SIG-M5 (cell line): ENCODE measurements at regions not wholly inside any gene's neighbourhood (a gene's known extent, or its start where the extent isn't known, plus 50 kb on each side); places are given as distances from the start of the nearest gene placed in this dataset.

ENCODE experiments used
- DNase-seq: peaks from one replicate; lab custom pipeline; 2025; lab: John Stamatoyannopoulos, UW

- no peak for DNase-seq
These were observed 231.1 kb downstream of the UTP18 start for GRCh38 chr17:51491416-51491815.

GRCh38 chr17:51493206-51493605 lies 232.9 kb downstream of the UTP18 start:
- no peak for DNase-seq

GRCh38 chr17:51496378-51496777 lies 236.0 kb downstream of the UTP18 start:
- DNase-seq: no peak

- no peak for DNase-seq
These were observed 239.6 kb downstream of the UTP18 start for GRCh38 chr17:51499897-51500296.

- no peak for DNase-seq
These were observed 240.1 kb downstream of the UTP18 start for GRCh38 chr17:51500454-51500853.

GRCh38 chr17:51505450-51505849 lies 245.1 kb downstream of the UTP18 start:
- no peak for DNase-seq

GRCh38 chr17:51507444-51507843 lies 247.1 kb downstream of the UTP18 start:
- DNase-seq: no peak

- no peak for DNase-seq
These were observed 247.7 kb downstream of the UTP18 start for GRCh38 chr17:51508048-51508447.

- no peak for DNase-seq
These were observed 250.6 kb downstream of the UTP18 start for GRCh38 chr17:51510940-51511339.

GRCh38 chr17:51512220-51512907 lies 252.0 kb downstream of the UTP18 start:
- DNase-seq: no peak

GRCh38 chr17:51516924-51517323 lies 256.6 kb downstream of the UTP18 start:
- DNase-seq: no peak

GRCh38 chr17:51524524-51524923 lies 264.2 kb downstream of the UTP18 start:
- DNase-seq: no peak

GRCh38 chr17:51526507-51526906 lies 266.2 kb downstream of the UTP18 start:
- no peak for DNase-seq

GRCh38 chr17:51527225-51527982 lies 267.1 kb downstream of the UTP18 start:
- no peak for DNase-seq

- DNase-seq: no peak
These were observed 267.8 kb downstream of the UTP18 start for GRCh38 chr17:51528111-51528510.

GRCh38 chr17:51533219-51533618 lies 272.9 kb downstream of the UTP18 start:
- no peak for DNase-seq

- DNase-seq: no peak
These were observed 273.5 kb downstream of the UTP18 start for GRCh38 chr17:51533821-51534220.

- no peak for DNase-seq
These were observed 276.3 kb downstream of the UTP18 start for GRCh38 chr17:51536627-51537026.

- DNase-seq: no peak
These were observed 277.7 kb downstream of the UTP18 start for GRCh38 chr17:51537996-51538550.

GRCh38 chr17:51540151-51540550 lies 279.8 kb downstream of the UTP18 start:
- no peak for DNase-seq

- no peak for DNase-seq
These were observed 280.9 kb downstream of the UTP18 start for GRCh38 chr17:51541215-51541614.

- no peak for DNase-seq
These were observed 285.8 kb downstream of the UTP18 start for GRCh38 chr17:51546114-51546513.

- no peak for DNase-seq
These were observed 287.8 kb downstream of the UTP18 start for GRCh38 chr17:51548125-51548524.
